CD4-positive, alpha-beta T cell (primary cell): ENCODE measurements at regions not wholly inside any gene's neighbourhood (a gene's known extent, or its start where the extent isn't known, plus 50 kb on each side); places are given as distances from the start of the nearest gene placed in this dataset.

Experiments used
- ATAC-seq: fragments of 200-7000 bp; cut with Tn5 transposase; one replicate; pipeline ENCODE4 v1.10.0; 2022; ENCODE audit warnings: mild to moderate bottlenecking; ENCODE audit not compliant: poor library complexity
- CTCF ChIA-PET: fragments of 350-600 bp; sonication (Branson Sonifier 250); formaldehyde crosslinking; loops from one replicate; lab custom pipeline; 2021; ENCODE audit warnings: antibody characterized with exemption, inconsistent platforms; lab: Charles Lee
- POLR2A ChIA-PET: fragments of 350-600 bp; sonication (Branson Sonifier 250); formaldehyde crosslinking; loops from one replicate; lab custom pipeline; 2021; ENCODE audit warnings: antibody characterized with exemption, inconsistent platforms; lab: Charles Lee
- DNase-seq, 14 experiments: peaks; one replicate each; pipeline ENCODE4 v3.0.0-alpha.2; 2013 to 2020; ENCODE audit warnings: mixed read lengths in 2 of 14
- H3K27ac ChIP-seq, 2 donors: one replicate each; pipeline versions ENCODE4 v1.5.1 to v1.7.0; 2013; ENCODE audit warnings: low read length in 2 of 2, low read depth in 1 of 2, mild to moderate bottlenecking in 1 of 2
- H3K27me3 ChIP-seq, 2 experiments: 1 replicate in 1 of 2; 2 replicates in 1 of 2; pipeline versions ENCODE4 v1.6.1 to v1.7.0; 2013; ENCODE audit warnings: low read length in 2 of 2, control low read depth in 1 of 2, mild to moderate bottlenecking in 1 of 2, moderate library complexity in 1 of 2; ENCODE audit not compliant: insufficient read depth in 2 of 2, control insufficient read depth in 1 of 2
- H3K36me3 ChIP-seq: one replicate; pipeline ENCODE4 v1.6.1; 2013; ENCODE audit warnings: low read length, control low read depth; ENCODE audit not compliant: insufficient read depth
- H3K4me1 ChIP-seq: one replicate; pipeline ENCODE4 v1.6.1; 2013; ENCODE audit warnings: low read length, control low read depth; ENCODE audit not compliant: insufficient read depth
- H3K4me3 ChIP-seq: one replicate; pipeline ENCODE4 v1.5.1; 2013; ENCODE audit warnings: mild to moderate bottlenecking, low read length, moderate library complexity
- H3K9me3 ChIP-seq, 2 experiments: 1 replicate in 1 of 2; 2 replicates in 1 of 2; pipeline versions ENCODE4 v1.6.1 to v1.7.0; 2013; ENCODE audit warnings: low read length in 2 of 2, mild to moderate bottlenecking in 2 of 2, control low read depth in 1 of 2, moderate library complexity in 1 of 2; ENCODE audit not compliant: control insufficient read depth in 1 of 2, insufficient read depth in 1 of 2
- H3K27ac Mint-ChIP-seq: one replicate; pipeline ENCODE4 v1.8.0; 2020; ENCODE audit warnings: mixed read lengths
- H3K27me3 Mint-ChIP-seq: one replicate; pipeline ENCODE4 v1.8.0; 2021; ENCODE audit warnings: mixed read lengths
- H3K36me3 Mint-ChIP-seq: one replicate; pipeline ENCODE4 v1.8.0; 2021; ENCODE audit warnings: low read depth, mixed read lengths
- H3K4me1 Mint-ChIP-seq: one replicate; pipeline ENCODE4 v1.8.0; 2021; ENCODE audit warnings: low read depth, mixed read lengths
- H3K4me3 Mint-ChIP-seq: one replicate; pipeline ENCODE4 v1.8.0; 2020; ENCODE audit warnings: mild to moderate bottlenecking, mixed read lengths
- H3K9me3 Mint-ChIP-seq: one replicate; pipeline ENCODE4 v1.8.0; 2020; ENCODE audit warnings: mixed read lengths
- intact Hi-C, 2 experiments: fragments of 100-400 bp; cut with DNase I in 1 of 2; cut with micrococcal nuclease in 1 of 2; formaldehyde crosslinking; loops; one replicate each; pipeline versions ENCODE4 v1.15.1 to v1.9.0; 2023 to 2025; cut with DNase I, micrococcal nuclease
- TF ChIP-seq, protein P1 (sequence below): fragments of 200-600 bp; IDR thresholded peaks from one replicate; pipeline ENCODE4 v1.8.0; 2022; ENCODE audit warnings: antibody characterized with exemption, mild to moderate bottlenecking

DNA sequence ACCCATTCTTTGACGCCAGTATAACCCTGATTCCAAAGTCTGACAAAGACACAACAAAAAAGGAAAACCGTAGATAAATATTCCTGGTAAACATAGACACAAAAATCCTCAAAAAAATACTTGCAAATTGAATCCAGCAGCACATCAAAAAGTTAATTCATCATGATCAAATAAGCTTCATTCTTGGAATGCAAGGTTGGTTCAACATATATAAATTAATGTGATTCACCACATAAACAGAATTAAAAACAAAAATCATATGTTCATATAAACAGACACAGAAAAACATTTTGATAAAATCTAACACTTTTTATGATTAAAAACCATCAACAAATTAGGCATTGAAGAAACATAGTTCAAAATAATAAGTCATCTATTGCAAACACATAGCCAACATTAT lies 324.2 kb upstream of the TRPC7 start:
- CTCF ChIA-PET: no interaction called here
- Mint-ChIP-seq H3K27ac (no peak overlapping the region), H3K9me3 (peaks cover 13% of the 10 kb centered on the region), H3K4me1 (no peaks in the 10 kb centered on the region), H3K36me3 (no peaks in the 10 kb centered on the region), H3K4me3 (no peak overlapping the region), H3K27me3 (no peaks in the 10 kb centered on the region)
- intact Hi-C loops: no loop called here
- Histone ChIP-seq H3K9me3 (peaks cover 9% of the 10 kb centered on the region in 2 experiments), H3K27ac (no peak overlapping the region), H3K27me3 (no peaks in the 10 kb centered on the region), H3K36me3 (no peaks in the 10 kb centered on the region), H3K4me3 (no peak overlapping the region), H3K4me1 (no peaks in the 10 kb centered on the region)
- ATAC-seq (no peak), DNase-seq (no peak)
- POLR2A ChIA-PET: no interaction called here
- TF ChIP-seq, protein P1, sequence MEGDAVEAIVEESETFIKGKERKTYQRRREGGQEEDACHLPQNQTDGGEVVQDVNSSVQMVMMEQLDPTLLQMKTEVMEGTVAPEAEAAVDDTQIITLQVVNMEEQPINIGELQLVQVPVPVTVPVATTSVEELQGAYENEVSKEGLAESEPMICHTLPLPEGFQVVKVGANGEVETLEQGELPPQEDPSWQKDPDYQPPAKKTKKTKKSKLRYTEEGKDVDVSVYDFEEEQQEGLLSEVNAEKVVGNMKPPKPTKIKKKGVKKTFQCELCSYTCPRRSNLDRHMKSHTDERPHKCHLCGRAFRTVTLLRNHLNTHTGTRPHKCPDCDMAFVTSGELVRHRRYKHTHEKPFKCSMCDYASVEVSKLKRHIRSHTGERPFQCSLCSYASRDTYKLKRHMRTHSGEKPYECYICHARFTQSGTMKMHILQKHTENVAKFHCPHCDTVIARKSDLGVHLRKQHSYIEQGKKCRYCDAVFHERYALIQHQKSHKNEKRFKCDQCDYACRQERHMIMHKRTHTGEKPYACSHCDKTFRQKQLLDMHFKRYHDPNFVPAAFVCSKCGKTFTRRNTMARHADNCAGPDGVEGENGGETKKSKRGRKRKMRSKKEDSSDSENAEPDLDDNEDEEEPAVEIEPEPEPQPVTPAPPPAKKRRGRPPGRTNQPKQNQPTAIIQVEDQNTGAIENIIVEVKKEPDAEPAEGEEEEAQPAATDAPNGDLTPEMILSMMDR: no peak

DNA sequence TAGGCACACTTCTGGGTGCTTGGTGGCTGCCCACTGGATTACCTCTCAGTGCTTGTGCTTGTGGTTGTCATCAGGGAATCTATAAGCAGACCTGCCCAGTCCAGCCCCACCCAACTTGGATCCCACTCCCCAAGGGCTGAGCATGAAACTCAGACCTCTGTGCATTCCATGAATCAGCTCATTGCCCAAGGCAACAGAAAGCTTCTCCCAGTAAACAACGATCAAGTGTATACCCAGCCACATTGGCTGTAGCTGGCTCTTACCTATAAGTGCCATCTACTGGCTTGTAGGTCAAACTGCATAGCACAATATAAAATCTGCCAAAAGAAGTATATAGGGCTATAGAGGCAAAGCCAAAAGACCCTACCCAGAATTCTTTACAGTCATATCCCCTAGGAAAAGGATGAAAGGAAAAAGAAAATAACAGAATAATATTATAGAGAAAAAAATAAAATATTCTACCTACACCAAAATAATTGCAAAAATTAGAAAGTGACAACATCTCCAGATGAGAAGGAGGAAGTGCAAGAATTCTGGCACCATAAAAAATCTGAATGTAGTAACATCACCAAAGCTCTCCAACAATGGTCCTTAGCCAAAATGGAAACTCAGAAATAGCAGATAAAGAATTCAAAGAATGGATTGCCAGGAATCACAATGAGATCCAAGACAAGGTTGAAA lies 321.0 kb upstream of the TRPC7 start:
- H3K4me3 ChIP-seq: no peak overlapping the region
- H3K27me3 Mint-ChIP-seq: no peaks in the 10 kb centered on the region
- no peak overlapping the region for H3K27ac ChIP-seq
- no peaks in the 10 kb centered on the region for H3K36me3 Mint-ChIP-seq
- DNase-seq (no peak), ATAC-seq (no peak)
- H3K36me3 ChIP-seq: no peaks in the 10 kb centered on the region
- H3K4me3 Mint-ChIP-seq: no peak overlapping the region
- H3K4me1 Mint-ChIP-seq: no peaks in the 10 kb centered on the region
- peaks cover 9% of the 10 kb centered on the region in 2 experiments for H3K9me3 ChIP-seq
- POLR2A ChIA-PET: no interaction called here
- TF ChIP-seq, protein P1: no peak
- H3K27me3 ChIP-seq: no peaks in the 10 kb centered on the region
- CTCF ChIA-PET: no interaction called here
- H3K9me3 Mint-ChIP-seq: peaks cover 11% of the 10 kb centered on the region
- no peak overlapping the region for H3K27ac Mint-ChIP-seq
- intact Hi-C loops: no loop called here
- no peaks in the 10 kb centered on the region for H3K4me1 ChIP-seq

DNA sequence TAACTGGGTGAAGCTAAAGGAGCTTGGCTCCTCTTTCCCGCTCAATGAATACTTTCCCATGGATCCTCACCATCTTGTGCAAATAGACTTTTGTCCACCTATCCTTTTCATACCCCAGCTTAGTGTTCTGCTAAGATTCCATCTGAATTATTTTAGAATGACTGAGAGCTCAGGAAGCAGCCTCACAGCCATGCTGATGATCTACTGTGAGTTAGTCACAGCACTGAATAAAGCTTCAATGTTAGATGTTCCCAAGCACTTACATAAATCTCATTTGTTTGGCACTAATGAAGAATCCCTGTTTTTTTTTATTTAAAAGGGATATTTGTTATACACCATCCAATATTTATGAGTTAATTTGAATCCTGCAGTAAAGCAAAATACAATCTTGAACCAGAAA lies 317.6 kb upstream of the TRPC7 start:
- Mint-ChIP-seq H3K9me3 (peaks cover 16% of the 10 kb centered on the region), H3K27ac (no peak overlapping the region), H3K4me1 (no peaks in the 10 kb centered on the region), H3K4me3 (no peak overlapping the region), H3K27me3 (no peaks in the 10 kb centered on the region), H3K36me3 (no peaks in the 10 kb centered on the region)
- no peak overlapping the region for H3K27ac ChIP-seq
- peaks cover 0 to 4% of the 10 kb centered on the region in 2 experiments for H3K9me3 ChIP-seq
- TF ChIP-seq, protein P1: no peak
- ATAC-seq: no peak
- CTCF ChIA-PET: no interaction called here
- H3K27me3 ChIP-seq: no peaks in the 10 kb centered on the region
- no peak overlapping the region for H3K4me3 ChIP-seq
- DNase-seq: no peak
- POLR2A ChIA-PET: no interaction called here
- intact Hi-C loops: no loop called here
- no peaks in the 10 kb centered on the region for H3K36me3 ChIP-seq
- H3K4me1 ChIP-seq: no peaks in the 10 kb centered on the region
